ENCODE measurements at regions not wholly inside any gene's neighbourhood (a gene's known extent, or its start where the extent isn't known, plus 50 kb on each side); places are given as distances from the start of the nearest gene placed in this dataset.

GRCh38 chr12:74441872-74442271 is 95.8 kb upstream of the ATXN7L3B start:
- no peak for TF ChIP-seq CTCF (IDR thresholded peaks at IDR 0.05; ENCODE audit: extremely low read depth, insufficient read depth, missing control alignments)
- in situ Hi-C loops (cut with MboI; ENCODE audit: low pct_unique_long_range_greater_than_20kb, low sequenced_read_pairs, unreplicated experiment): no loop called here
- no peak for DNase-seq (ENCODE audit: low spot score)

GRCh38 chr12:74446466-74446865 is 91.2 kb upstream of the ATXN7L3B start:
- DNase-seq (ENCODE audit: low spot score): no peak
- in situ Hi-C loops (cut with MboI; ENCODE audit: low pct_unique_long_range_greater_than_20kb, low sequenced_read_pairs, unreplicated experiment): no loop called here
- TF ChIP-seq CTCF (IDR thresholded peaks at IDR 0.05; ENCODE audit: extremely low read depth, insufficient read depth, missing control alignments): no peak

- TF ChIP-seq CTCF (IDR thresholded peaks at IDR 0.05; ENCODE audit: extremely low read depth, insufficient read depth, missing control alignments): no peak
- no peak for DNase-seq (ENCODE audit: low spot score)
- in situ Hi-C loops (cut with MboI; ENCODE audit: low pct_unique_long_range_greater_than_20kb, low sequenced_read_pairs, unreplicated experiment): no loop called here
Observed at GRCh38 chr12:74449872-74450271, 87.8 kb upstream of the ATXN7L3B start.

- in situ Hi-C loops (cut with MboI; ENCODE audit: low pct_unique_long_range_greater_than_20kb, low sequenced_read_pairs, unreplicated experiment): no loop called here
- no peak for TF ChIP-seq CTCF (IDR thresholded peaks at IDR 0.05; ENCODE audit: extremely low read depth, insufficient read depth, missing control alignments)
- DNase-seq (ENCODE audit: low spot score): no peak
Observed at GRCh38 chr12:74454109-74454508, 83.5 kb upstream of the ATXN7L3B start.

GRCh38 chr12:74455429-74455828 is 82.2 kb upstream of the ATXN7L3B start:
- no peak for DNase-seq (ENCODE audit: low spot score)
- in situ Hi-C loops (cut with MboI; ENCODE audit: low pct_unique_long_range_greater_than_20kb, low sequenced_read_pairs, unreplicated experiment): no loop called here
- no peak for TF ChIP-seq CTCF (IDR thresholded peaks at IDR 0.05; ENCODE audit: extremely low read depth, insufficient read depth, missing control alignments)

- DNase-seq (ENCODE audit: low spot score): no peak
- TF ChIP-seq CTCF (IDR thresholded peaks at IDR 0.05; ENCODE audit: extremely low read depth, insufficient read depth, missing control alignments): no peak
- in situ Hi-C loops (cut with MboI; ENCODE audit: low pct_unique_long_range_greater_than_20kb, low sequenced_read_pairs, unreplicated experiment): no loop called here
Observed at GRCh38 chr12:74456431-74456830, 81.2 kb upstream of the ATXN7L3B start.

GRCh38 chr12:74468401-74468800 is 69.2 kb upstream of the ATXN7L3B start:
- TF ChIP-seq CTCF (IDR thresholded peaks at IDR 0.05; ENCODE audit: extremely low read depth, insufficient read depth, missing control alignments): no peak
- in situ Hi-C loops (cut with MboI; ENCODE audit: low pct_unique_long_range_greater_than_20kb, low sequenced_read_pairs, unreplicated experiment): no loop called here
- no peak for DNase-seq (ENCODE audit: low spot score)

Measured in GM13977 (cell line).